ENCODE measurements at regions not wholly inside any gene's neighbourhood (a gene's known extent, or its start where the extent isn't known, plus 50 kb on each side); places are given as distances from the start of the nearest gene placed in this dataset.
A peak's percentile ranks its signal among the peaks of the same experiment; 100 is the strongest.

- DNase-seq = no peak
Observed at GRCh38 chr3:111359261-111360030, 182.6 kb upstream of the CD96 start.

GRCh38 chr3:111362381-111363009 lies 179.5 kb upstream of the CD96 start:
- DNase-seq = no peak

GRCh38 chr3:111366515-111366914 lies 175.5 kb upstream of the CD96 start:
- DNase-seq = no peak

DNA sequence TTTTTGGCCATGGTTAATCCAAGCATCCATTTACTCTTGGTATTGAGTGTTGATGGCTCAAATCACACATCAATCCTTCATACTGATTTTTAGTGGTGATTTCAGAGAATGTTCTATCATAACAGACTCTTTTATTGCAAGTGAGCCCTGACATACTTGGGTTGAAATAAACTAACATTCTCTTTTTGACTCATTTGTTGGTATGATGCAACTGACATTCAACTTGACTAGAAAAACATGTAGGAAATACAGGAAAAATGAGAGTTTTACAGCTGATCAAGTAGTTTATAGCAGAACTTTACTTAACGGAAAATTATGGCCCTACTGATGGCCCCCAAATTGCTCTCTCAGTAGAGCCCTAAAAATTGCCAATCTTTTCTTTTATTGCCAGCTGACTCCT lies 173.9 kb upstream of the CD96 start:
- DNase-seq = no peak

DNA sequence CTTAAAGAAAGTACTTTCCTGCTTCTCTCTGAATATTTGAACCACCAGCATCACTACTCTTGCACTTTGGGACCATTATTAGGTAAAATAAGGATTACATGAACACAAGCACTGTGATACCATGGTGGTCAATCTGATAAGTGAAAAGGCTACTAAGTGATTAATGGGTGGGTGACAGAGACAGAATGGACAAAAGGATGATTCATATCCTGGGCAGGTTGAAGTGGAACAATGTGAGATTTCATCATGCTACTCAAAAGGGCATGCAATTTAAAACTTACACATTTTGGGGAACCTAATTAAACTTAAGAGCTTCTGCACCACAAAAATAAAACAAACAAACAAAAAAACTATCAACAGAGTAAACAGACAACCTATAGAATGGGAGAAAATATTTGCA lies 172.0 kb upstream of the CD96 start:
- DNase-seq = no peak

DNA sequence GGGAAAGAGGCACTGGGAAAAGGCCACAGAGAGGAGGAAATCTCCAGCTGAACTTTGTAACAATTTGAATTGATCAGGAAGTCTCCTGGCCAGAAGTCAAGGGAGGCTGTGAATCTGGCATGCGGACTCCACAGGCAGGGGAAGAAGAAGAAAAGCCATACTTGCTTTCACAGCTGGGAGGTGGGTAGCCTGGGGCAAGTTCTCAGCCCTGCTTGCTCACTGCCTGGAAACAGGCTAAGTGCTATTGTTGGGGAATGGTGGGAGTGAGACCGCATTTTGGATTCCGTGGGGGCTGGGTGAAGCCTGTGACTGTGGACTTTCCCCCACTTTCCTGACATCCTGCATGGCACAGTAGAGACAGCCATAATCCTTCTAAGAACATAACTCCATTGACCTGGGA lies 168.8 kb upstream of the CD96 start:
- no peak for DNase-seq

DNA sequence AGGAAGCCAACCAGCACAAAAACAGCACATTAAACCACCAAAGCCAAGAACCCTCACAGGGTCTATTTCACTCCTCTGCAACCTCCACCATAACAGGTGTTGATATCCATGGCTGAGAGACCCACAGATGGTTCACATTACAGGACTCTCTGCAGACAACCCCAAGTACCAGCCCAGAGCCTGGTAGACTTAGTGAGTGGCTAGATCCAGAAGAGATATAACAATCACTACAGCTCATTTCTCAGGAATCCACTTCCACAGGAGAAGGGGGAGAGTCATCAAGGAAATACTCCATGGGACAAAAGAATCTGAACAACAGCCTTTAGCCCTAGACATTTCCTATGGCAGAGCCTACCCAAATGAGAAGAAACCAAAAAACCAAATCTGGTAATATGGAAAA lies 168.1 kb upstream of the CD96 start:
- no peak for DNase-seq

- DNase-seq = no peak
Observed at GRCh38 chr3:111385971-111386495, 156.0 kb upstream of the CD96 start.

DNA sequence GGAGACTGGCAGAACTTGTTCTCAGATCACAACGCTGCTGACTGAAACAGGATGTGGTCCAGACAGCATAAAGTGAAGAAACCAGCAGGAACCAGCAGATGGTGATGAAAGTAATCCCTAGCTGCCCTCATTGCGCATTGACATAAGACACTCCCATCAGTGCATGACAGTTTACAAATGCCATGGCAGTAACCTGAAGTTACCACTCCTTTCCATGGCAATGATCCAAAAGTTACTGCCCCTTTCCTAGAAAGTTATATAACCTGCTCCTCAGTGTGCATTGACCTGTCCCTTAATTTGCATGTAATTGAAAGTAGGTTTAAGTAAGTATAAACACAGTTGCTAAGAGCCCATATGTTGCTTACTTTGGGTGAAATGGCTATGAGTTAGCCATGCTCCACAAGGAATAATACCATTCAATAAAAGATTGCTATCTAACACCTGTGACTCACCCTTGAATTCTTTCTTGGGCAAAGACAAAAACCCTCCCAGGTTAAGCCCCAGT lies 149.1 kb upstream of the CD96 start:
- no peak for DNase-seq

- no peak for DNase-seq
Observed at GRCh38 chr3:111412656-111413055, 129.3 kb upstream of the CD96 start.

DNA sequence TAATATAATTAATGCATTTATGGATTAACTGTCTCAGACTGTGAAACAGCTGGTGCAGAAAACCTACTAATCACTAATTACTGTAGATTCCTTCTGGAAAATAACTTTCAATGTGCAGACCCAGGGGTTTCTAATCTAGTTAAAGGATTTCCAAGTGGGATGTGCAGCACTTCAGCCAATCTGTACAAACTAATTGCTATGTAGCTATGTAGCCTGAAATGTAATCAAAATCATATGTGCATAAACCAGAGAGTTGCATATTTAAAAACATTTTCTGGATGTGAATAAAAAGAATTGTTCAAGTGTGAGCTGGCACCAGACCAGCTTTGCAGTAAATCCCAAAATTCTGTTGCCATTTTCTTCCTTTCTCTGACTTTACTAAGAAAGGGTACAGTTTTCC lies 127.5 kb upstream of the CD96 start:
- no peak for DNase-seq

DNA sequence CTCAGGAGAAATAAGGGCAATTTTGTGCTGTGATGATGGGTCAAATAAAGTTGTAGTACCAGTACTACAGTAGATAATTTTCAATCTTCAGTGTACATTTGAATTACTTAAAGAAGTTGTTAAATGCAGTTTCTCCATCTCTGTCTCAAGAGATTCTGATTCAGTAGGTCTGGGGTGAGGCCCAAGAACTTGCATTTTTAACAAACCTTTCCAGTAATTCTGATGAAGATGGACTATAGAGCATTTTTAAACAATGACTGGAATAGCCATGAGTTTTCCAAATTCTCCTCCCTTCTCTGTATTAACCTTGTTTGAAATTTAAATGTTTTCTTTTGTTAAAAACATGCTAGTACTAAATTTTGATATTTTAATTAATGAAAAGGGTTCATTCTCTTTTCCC lies 127.0 kb upstream of the CD96 start:
- DNase-seq = no peak

GRCh38 chr3:111418391-111418790 lies 123.6 kb upstream of the CD96 start:
- no peak for DNase-seq

GRCh38 chr3:111428301-111428700 lies 113.7 kb upstream of the CD96 start:
- DNase-seq = no peak

- no peak for DNase-seq
Observed at GRCh38 chr3:111434941-111435622, 106.9 kb upstream of the CD96 start.

- peak in 1 of 3 experiments; percentile 7 for DNase-seq
Observed at GRCh38 chr3:111438283-111438682, 103.7 kb upstream of the CD96 start.

GRCh38 chr3:111454551-111454950 lies 87.4 kb upstream of the CD96 start:
- no peak for DNase-seq

- DNase-seq = no peak
Observed at GRCh38 chr3:111465081-111465670, 76.8 kb upstream of the CD96 start.

- DNase-seq = no peak
Observed at GRCh38 chr3:111470032-111470431, 72.0 kb upstream of the CD96 start.

- DNase-seq = no peak
Observed at GRCh38 chr3:111471831-111472230, 70.2 kb upstream of the CD96 start.

DNA sequence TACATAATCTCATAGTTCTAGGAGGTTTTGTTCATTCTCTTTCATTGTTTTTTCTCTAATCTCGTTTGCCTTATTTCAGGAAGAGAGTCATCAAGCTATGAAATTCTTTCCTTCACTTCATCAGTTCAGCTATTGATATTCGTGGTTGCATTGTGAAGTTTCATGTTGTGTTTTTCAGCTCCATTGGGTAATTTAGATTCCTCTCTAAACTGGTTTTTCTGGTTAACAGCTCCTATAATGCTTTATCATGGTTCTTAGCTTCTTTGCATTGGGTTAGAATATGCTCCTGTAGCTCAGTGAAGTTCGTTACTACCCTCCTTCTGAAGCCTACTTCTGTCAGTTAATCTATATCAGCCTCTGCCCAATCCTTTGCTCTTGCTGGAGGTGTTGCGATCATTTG lies 69.4 kb upstream of the CD96 start:
- no peak for DNase-seq

GRCh38 chr3:111473550-111473949 lies 68.4 kb upstream of the CD96 start:
- no peak for DNase-seq

- DNase-seq = no peak
Observed at GRCh38 chr3:111476701-111477100, 65.3 kb upstream of the CD96 start.

Data from NCI-H1417 (cell line).